ENCODE measurements at regions not wholly inside any gene's neighbourhood (a gene's known extent, or its start where the extent isn't known, plus 50 kb on each side); places are given as distances from the start of the nearest gene placed in this dataset.

DNA sequence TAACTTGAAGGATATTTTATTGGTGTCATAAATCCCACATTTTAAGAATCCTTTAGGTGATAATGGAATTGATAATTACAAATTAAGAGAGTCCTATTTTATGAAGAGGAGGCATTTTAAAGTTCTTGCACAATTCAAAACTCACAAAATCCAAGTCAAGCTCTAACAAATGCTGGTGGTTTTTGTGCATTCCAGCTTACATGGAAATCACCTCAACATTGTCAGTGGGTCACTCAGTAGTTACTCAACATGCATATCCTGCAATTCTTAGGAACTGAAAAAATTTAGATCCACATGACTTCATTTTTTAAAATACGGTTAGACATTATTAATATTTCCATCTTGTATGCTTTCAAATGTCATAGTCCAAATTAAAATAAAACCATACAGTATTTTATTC is 487.2 kb downstream of the CNTN3 start:
- Mint-ChIP-seq H3K27me3 (ENCODE audit: unreplicated experiment) (no peaks in the 10 kb centered on the region), H3K4me3 (ENCODE audit: unreplicated experiment) (no peak overlapping the region), H3K4me1 (ENCODE audit: low read depth, unreplicated experiment) (peaks cover 4% of the 10 kb centered on the region), H3K27ac (ENCODE audit: unreplicated experiment) (no peak overlapping the region), H3K9me3 (ENCODE audit: unreplicated experiment) (peaks cover 3% of the 10 kb centered on the region), H3K36me3 (ENCODE audit: unreplicated experiment) (peaks cover 5% of the 10 kb centered on the region)
- TF ChIP-seq, protein P1, sequence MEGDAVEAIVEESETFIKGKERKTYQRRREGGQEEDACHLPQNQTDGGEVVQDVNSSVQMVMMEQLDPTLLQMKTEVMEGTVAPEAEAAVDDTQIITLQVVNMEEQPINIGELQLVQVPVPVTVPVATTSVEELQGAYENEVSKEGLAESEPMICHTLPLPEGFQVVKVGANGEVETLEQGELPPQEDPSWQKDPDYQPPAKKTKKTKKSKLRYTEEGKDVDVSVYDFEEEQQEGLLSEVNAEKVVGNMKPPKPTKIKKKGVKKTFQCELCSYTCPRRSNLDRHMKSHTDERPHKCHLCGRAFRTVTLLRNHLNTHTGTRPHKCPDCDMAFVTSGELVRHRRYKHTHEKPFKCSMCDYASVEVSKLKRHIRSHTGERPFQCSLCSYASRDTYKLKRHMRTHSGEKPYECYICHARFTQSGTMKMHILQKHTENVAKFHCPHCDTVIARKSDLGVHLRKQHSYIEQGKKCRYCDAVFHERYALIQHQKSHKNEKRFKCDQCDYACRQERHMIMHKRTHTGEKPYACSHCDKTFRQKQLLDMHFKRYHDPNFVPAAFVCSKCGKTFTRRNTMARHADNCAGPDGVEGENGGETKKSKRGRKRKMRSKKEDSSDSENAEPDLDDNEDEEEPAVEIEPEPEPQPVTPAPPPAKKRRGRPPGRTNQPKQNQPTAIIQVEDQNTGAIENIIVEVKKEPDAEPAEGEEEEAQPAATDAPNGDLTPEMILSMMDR (IDR thresholded peaks at IDR 0.05; ENCODE audit: partially characterized antibody, unreplicated experiment), result no peak
- DNase-seq, result no peak

DNA sequence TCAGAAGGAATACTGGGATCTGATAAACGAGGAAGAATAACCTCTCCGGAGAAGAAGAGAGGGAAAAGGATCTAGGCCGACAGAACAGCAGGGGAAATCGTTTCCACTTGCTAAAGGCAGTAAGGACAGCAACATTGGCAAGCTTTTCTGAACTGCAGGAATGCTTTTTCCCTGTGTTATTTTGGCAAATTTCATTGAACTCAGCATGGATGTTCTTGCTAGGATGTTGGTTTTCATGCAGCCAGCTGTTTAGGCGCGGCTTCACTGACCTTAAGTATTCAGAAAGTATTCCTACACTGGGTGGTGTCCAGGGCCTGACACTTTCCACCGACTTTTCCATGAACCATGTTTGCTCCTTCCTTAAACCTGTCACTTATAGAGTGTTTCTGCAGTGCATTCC is 489.7 kb downstream of the CNTN3 start:
- no peak overlapping the region for H3K4me3 Mint-ChIP-seq (ENCODE audit: unreplicated experiment)
- no peak for DNase-seq
- TF ChIP-seq, protein P1 (IDR thresholded peaks at IDR 0.05; ENCODE audit: partially characterized antibody, unreplicated experiment), result no peak
- H3K4me1 Mint-ChIP-seq (ENCODE audit: low read depth, unreplicated experiment), result peaks cover 4% of the 10 kb centered on the region
- H3K9me3 Mint-ChIP-seq (ENCODE audit: unreplicated experiment), result peaks cover 6% of the 10 kb centered on the region
- H3K27ac Mint-ChIP-seq (ENCODE audit: unreplicated experiment), result no peak overlapping the region
- H3K36me3 Mint-ChIP-seq (ENCODE audit: unreplicated experiment), result peaks cover 6% of the 10 kb centered on the region
- H3K27me3 Mint-ChIP-seq (ENCODE audit: unreplicated experiment), result no peaks in the 10 kb centered on the region

DNA sequence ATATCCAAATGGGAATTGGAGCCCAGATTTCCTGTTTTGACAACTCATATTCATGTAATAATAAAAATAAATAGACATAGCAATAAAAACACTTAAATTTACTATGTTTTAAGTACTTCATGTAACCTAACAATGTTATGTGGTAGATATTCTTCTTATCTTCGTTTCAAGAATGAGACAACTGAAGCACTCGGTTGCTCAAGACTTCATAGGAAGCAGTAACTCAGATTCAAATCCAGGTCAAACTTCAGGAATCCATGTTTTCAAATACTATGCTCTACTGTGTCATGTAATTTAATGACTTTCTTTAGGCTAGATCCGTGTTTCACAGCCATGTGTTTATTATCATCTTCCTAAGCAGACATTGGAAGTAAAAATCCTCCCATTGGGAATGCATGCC is 492.2 kb downstream of the CNTN3 start:
- no peak for DNase-seq
- Mint-ChIP-seq H3K4me1 (ENCODE audit: low read depth, unreplicated experiment) (no peaks in the 10 kb centered on the region), H3K27ac (ENCODE audit: unreplicated experiment) (no peak overlapping the region), H3K4me3 (ENCODE audit: unreplicated experiment) (no peak overlapping the region), H3K27me3 (ENCODE audit: unreplicated experiment) (no peaks in the 10 kb centered on the region), H3K9me3 (ENCODE audit: unreplicated experiment) (peaks cover 3% of the 10 kb centered on the region), H3K36me3 (ENCODE audit: unreplicated experiment) (peaks cover 6% of the 10 kb centered on the region)
- TF ChIP-seq, protein P1 (IDR thresholded peaks at IDR 0.05; ENCODE audit: partially characterized antibody, unreplicated experiment), result no peak

DNA sequence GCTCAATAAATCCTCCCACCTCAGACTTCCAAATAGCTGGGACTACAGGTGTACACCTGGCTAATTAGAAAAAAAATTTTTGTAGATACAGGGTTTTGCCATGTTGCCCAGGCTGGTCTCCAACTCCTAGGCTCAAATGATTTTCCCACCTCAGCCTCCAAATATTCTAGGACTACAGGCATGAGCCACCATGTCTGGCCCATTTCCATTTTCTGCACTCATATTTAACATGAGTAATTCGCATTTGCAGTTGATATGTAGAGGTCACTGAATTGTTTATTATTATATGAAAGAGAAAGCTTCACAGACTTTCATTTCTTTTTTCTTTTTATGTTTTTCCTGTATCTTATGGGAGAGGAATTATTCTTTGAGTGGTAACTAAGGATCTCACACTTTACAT is 492.7 kb downstream of the CNTN3 start:
- Mint-ChIP-seq H3K9me3 (ENCODE audit: unreplicated experiment) (peaks cover 3% of the 10 kb centered on the region), H3K4me3 (ENCODE audit: unreplicated experiment) (no peak overlapping the region), H3K36me3 (ENCODE audit: unreplicated experiment) (peaks cover 6% of the 10 kb centered on the region), H3K27me3 (ENCODE audit: unreplicated experiment) (no peaks in the 10 kb centered on the region), H3K27ac (ENCODE audit: unreplicated experiment) (no peak overlapping the region), H3K4me1 (ENCODE audit: low read depth, unreplicated experiment) (no peaks in the 10 kb centered on the region)
- TF ChIP-seq, protein P1 (IDR thresholded peaks at IDR 0.05; ENCODE audit: partially characterized antibody, unreplicated experiment), result no peak
- DNase-seq, result no peak

DNA sequence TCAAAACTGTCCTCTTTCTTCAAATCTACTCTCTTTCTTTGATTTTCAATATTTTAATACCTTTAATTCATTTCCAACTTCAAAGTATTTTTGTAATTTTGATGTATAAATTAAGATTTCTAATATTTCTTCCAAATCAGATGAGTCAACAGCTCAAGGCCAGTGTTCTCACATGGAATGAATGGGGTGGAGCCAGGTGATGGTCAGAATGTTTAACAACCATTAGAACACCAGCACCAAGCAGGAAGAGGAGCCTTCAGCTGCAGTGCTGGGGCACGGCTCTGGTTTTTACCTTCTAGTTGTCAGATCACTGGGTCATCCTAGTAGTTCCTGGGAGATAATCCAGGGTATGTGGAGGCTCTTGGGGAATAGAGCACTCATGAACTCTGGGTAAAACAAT is 494.5 kb upstream of the PDZRN3 start:
- Mint-ChIP-seq H3K36me3 (ENCODE audit: unreplicated experiment) (peaks cover 6% of the 10 kb centered on the region), H3K4me3 (ENCODE audit: unreplicated experiment) (no peak overlapping the region), H3K9me3 (ENCODE audit: unreplicated experiment) (peaks cover 3% of the 10 kb centered on the region), H3K27ac (ENCODE audit: unreplicated experiment) (no peak overlapping the region), H3K27me3 (ENCODE audit: unreplicated experiment) (no peaks in the 10 kb centered on the region), H3K4me1 (ENCODE audit: low read depth, unreplicated experiment) (no peaks in the 10 kb centered on the region)
- TF ChIP-seq, protein P1 (IDR thresholded peaks at IDR 0.05; ENCODE audit: partially characterized antibody, unreplicated experiment), result no peak
- DNase-seq, result no peak
